Breast epithelium (tissue), 3 donors: ENCODE measurements at regions not wholly inside any gene's neighbourhood (a gene's known extent, or its start where the extent isn't known, plus 50 kb on each side); places are given as distances from the start of the nearest gene placed in this dataset.

ENCODE experiments used
- CTCF ChIP-seq, 3 donors: fragments of 450-650 bp; IDR thresholded peaks; one replicate each; pipeline ENCODE4 v1.5.1; 2016 to 2017; ENCODE audit warnings: antibody characterized with exemption in 3 of 3, mild to moderate bottlenecking in 3 of 3, moderate library complexity in 3 of 3
- POLR2AphosphoS5 ChIP-seq, 3 donors: sonication (generic); formaldehyde crosslinking; IDR thresholded peaks; one replicate each; pipeline ENCODE4 v1.6.1; 2017; ENCODE audit warnings: antibody characterized with exemption in 3 of 3

GRCh38 chr6:126167726-126168125 lies 172.2 kb upstream of the CENPW start:
- TF ChIP-seq POLR2AphosphoS5 (IDR thresholded peaks at IDR 0.05) (no peak), CTCF (IDR thresholded peaks at IDR 0.05) (no peak)
